ENCODE measurements at regions not wholly inside any gene's neighbourhood (a gene's known extent, or its start where the extent isn't known, plus 50 kb on each side); places are given as distances from the start of the nearest gene placed in this dataset.

DNA sequence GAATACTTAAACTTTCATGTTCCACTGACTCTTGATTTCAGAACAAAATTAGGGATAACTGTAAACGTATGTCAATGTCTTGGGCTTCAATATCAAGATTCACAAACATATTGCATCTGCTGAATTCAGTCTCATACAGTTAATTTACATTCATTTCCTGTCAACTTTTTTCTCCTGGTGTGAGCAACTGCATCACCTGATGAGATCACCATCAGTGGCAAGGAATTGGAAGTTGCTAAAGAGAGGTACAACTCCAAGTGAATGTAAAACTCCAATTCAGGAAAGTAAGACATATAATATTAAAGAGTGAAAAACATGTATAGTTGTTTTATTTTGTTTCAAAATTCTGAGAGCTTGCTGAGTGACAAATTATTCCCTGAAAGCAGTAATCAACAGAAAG is 1336.2 kb upstream of the C9orf72 start:
- Histone ChIP-seq H3K36me3 (no peaks in the 10 kb centered on the region), H3K27me3 (no peaks in the 10 kb centered on the region), H3K4me3 (ENCODE audit: low read depth, low read length) (no peak overlapping the region), H3K4me1 (peaks cover 6% of the 10 kb centered on the region), H3K9me3 (no peaks in the 10 kb centered on the region)
- DNase-seq, result no peak
- no peak for TF ChIP-seq CTCF (IDR thresholded peaks at IDR 0.05; ENCODE audit: low read depth, low read length)

GRCh38 chr9:28912621-28913020 is 1339.3 kb upstream of the C9orf72 start:
- DNase-seq, result no peak
- Histone ChIP-seq H3K4me3 (ENCODE audit: low read depth, low read length) (no peak overlapping the region), H3K27me3 (no peaks in the 10 kb centered on the region), H3K4me1 (peaks cover 3% of the 10 kb centered on the region; the same call in 1 of the 2 replicates), H3K9me3 (no peaks in the 10 kb centered on the region), H3K36me3 (no peaks in the 10 kb centered on the region)
- TF ChIP-seq CTCF (IDR thresholded peaks at IDR 0.05; ENCODE audit: low read depth, low read length), result no peak

- peaks cover 3% of the 10 kb centered on the region; the same call in 1 of the 2 replicates for H3K4me1 ChIP-seq
- H3K36me3 ChIP-seq, result no peaks in the 10 kb centered on the region
- H3K27me3 ChIP-seq, result no peaks in the 10 kb centered on the region
- TF ChIP-seq CTCF (IDR thresholded peaks at IDR 0.05; ENCODE audit: low read depth, low read length), result no peak
- DNase-seq, result no peak
- H3K4me3 ChIP-seq (ENCODE audit: low read depth, low read length), result no peak overlapping the region
- H3K9me3 ChIP-seq, result no peaks in the 10 kb centered on the region
Measured at GRCh38 chr9:28915202-28915930, 1342.1 kb upstream of the C9orf72 start.

GRCh38 chr9:28916348-28916747 is 1343.1 kb upstream of the C9orf72 start:
- Histone ChIP-seq H3K4me3 (ENCODE audit: low read depth, low read length) (no peak overlapping the region), H3K9me3 (no peaks in the 10 kb centered on the region), H3K4me1 (peaks cover 3% of the 10 kb centered on the region; the same call in 1 of the 2 replicates), H3K36me3 (no peaks in the 10 kb centered on the region), H3K27me3 (no peaks in the 10 kb centered on the region)
- no peak for TF ChIP-seq CTCF (IDR thresholded peaks at IDR 0.05; ENCODE audit: low read depth, low read length)
- DNase-seq, result no peak

DNA sequence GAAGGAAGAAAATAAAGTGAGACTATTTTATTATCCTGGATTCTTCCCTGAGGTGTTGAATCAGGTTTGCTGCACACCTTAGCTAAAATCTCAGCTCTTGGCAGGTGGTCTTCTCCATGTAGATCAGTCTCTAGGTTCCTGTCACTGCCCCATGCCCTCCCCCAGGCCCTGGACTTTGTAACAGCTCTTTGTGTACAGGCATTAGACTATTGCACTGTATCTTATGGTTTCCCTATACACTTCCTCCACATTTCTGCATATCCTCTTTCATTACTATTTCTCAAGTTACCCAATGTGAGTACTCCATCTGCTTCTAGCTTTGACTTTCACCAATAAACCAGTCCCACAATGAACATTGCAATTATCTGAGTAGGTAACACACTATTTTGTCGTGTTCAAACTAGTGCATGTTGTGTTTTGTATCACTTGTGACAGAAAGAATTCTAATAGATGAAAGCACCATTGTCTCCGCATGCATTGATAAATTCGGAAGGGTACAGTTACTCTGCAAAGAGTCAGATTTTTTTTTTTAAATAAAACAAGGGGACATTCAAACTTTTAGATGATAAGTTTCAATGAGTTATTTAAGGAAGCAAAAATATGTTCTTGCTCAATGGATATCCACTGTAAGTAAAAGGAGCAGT is 1348.7 kb upstream of the C9orf72 start:
- DNase-seq, result no peak
- Histone ChIP-seq H3K4me3 (ENCODE audit: low read depth, low read length) (no peak overlapping the region), H3K27me3 (no peaks in the 10 kb centered on the region), H3K9me3 (no peaks in the 10 kb centered on the region), H3K36me3 (no peaks in the 10 kb centered on the region), H3K4me1 (peaks cover 4% of the 10 kb centered on the region; the same call in 1 of the 2 replicates)
- no peak for TF ChIP-seq CTCF (IDR thresholded peaks at IDR 0.05; ENCODE audit: low read depth, low read length)

- Histone ChIP-seq H3K4me1 (peaks cover 4% of the 10 kb centered on the region; the same call in 1 of the 2 replicates), H3K4me3 (ENCODE audit: low read depth, low read length) (no peak overlapping the region), H3K9me3 (no peaks in the 10 kb centered on the region), H3K27me3 (no peaks in the 10 kb centered on the region), H3K36me3 (no peaks in the 10 kb centered on the region)
- TF ChIP-seq CTCF (IDR thresholded peaks at IDR 0.05; ENCODE audit: low read depth, low read length), result no peak
- no peak for DNase-seq
Measured at GRCh38 chr9:28922891-28923290, 1349.6 kb upstream of the C9orf72 start.
